ENCODE measurements at regions not wholly inside any gene's neighbourhood (a gene's known extent, or its start where the extent isn't known, plus 50 kb on each side); places are given as distances from the start of the nearest gene placed in this dataset.

- Histone ChIP-seq H3K4me3 (no peak overlapping the region), H3K36me3 (no peaks in the 10 kb centered on the region), H3K27me3 (no peaks in the 10 kb centered on the region), H3K27ac (no peak overlapping the region), H3K4me1 (no peaks in the 10 kb centered on the region), H3K9me3 (no peaks in the 10 kb centered on the region)
- intact Hi-C loops (cut with DNase I), result no loop called here
- DNase-seq, result no peak
- TF ChIP-seq CTCF (IDR thresholded peaks at IDR 0.05), result no peak
- ATAC-seq, result no peak
Measured at GRCh38 chr10:52903397-52903938, 130.9 kb upstream of the MBL2 start.

- Histone ChIP-seq H3K27ac (no peak overlapping the region), H3K4me1 (no peaks in the 10 kb centered on the region), H3K4me3 (no peak overlapping the region), H3K27me3 (no peaks in the 10 kb centered on the region), H3K36me3 (no peaks in the 10 kb centered on the region), H3K9me3 (no peaks in the 10 kb centered on the region)
- ATAC-seq, result no peak
- no peak for DNase-seq
- intact Hi-C loops (cut with DNase I), result no loop called here
- TF ChIP-seq CTCF (IDR thresholded peaks at IDR 0.05), result no peak
Measured at GRCh38 chr10:52900593-52900992, 128.0 kb upstream of the MBL2 start.

- H3K9me3 ChIP-seq, result no peaks in the 10 kb centered on the region
- H3K27me3 ChIP-seq, result no peaks in the 10 kb centered on the region
- no peak for TF ChIP-seq CTCF (IDR thresholded peaks at IDR 0.05)
- H3K4me1 ChIP-seq, result no peaks in the 10 kb centered on the region
- no peaks in the 10 kb centered on the region for H3K36me3 ChIP-seq
- H3K27ac ChIP-seq, result no peak overlapping the region
- intact Hi-C loops (cut with DNase I), result no loop called here
- DNase-seq (no peak), ATAC-seq (no peak)
- H3K4me3 ChIP-seq, result no peak overlapping the region
Measured at GRCh38 chr10:52897162-52897561, 124.6 kb upstream of the MBL2 start.

GRCh38 chr10:52895059-52895458, 122.5 kb upstream of the MBL2 start:
- Histone ChIP-seq H3K4me1 (no peaks in the 10 kb centered on the region), H3K4me3 (no peak overlapping the region), H3K27me3 (no peaks in the 10 kb centered on the region), H3K36me3 (no peaks in the 10 kb centered on the region), H3K9me3 (no peaks in the 10 kb centered on the region), H3K27ac (no peak overlapping the region)
- intact Hi-C loops (cut with DNase I), result no loop called here
- TF ChIP-seq CTCF (IDR thresholded peaks at IDR 0.05), result no peak
- ATAC-seq (no peak), DNase-seq (no peak)

- Histone ChIP-seq H3K9me3 (no peaks in the 10 kb centered on the region), H3K36me3 (no peaks in the 10 kb centered on the region), H3K27ac (no peak overlapping the region), H3K4me1 (no peaks in the 10 kb centered on the region), H3K4me3 (no peak overlapping the region), H3K27me3 (no peaks in the 10 kb centered on the region)
- TF ChIP-seq CTCF (IDR thresholded peaks at IDR 0.05), result no peak
- intact Hi-C loops (cut with DNase I), result no loop called here
- ATAC-seq, result no peak
- DNase-seq, result peak in 1 of 4 donors; percentile 62
Measured at GRCh38 chr10:52890281-52890680, 117.7 kb upstream of the MBL2 start.

Data from left lung (tissue), 4 donors.